Peyer's patch (tissue), 4 donors: ENCODE measurements at regions not wholly inside any gene's neighbourhood (a gene's known extent, or its start where the extent isn't known, plus 50 kb on each side); places are given as distances from the start of the nearest gene placed in this dataset.

Experiments used
- CTCF ChIP-seq, 6 experiments: fragments of 450-650 bp in 4 of 6; fragments of 200-600 bp in 2 of 6; sonication (generic) in 1 of 6; IDR thresholded peaks; one replicate each; pipeline ENCODE4 v1.5.1; 2017 to 2019; ENCODE audit warnings: antibody characterized with exemption in 6 of 6, mild to moderate bottlenecking in 3 of 6, moderate library complexity in 1 of 6
- POLR2A ChIP-seq, 2 donors: fragments of 450-650 bp; IDR thresholded peaks; one replicate each; pipeline ENCODE4 v1.5.1; 2017; ENCODE audit warnings: antibody characterized with exemption in 2 of 2, mild to moderate bottlenecking in 2 of 2, moderate library complexity in 2 of 2

- TF ChIP-seq POLR2A (IDR thresholded peaks at IDR 0.05) = no peak
- TF ChIP-seq CTCF (IDR thresholded peaks at IDR 0.05) = no peak
Measured at GRCh38 chr13:47764817-47765216, 236.3 kb downstream of the SUCLA2 start.
